ENCODE measurements at regions not wholly inside any gene's neighbourhood (a gene's known extent, or its start where the extent isn't known, plus 50 kb on each side); places are given as distances from the start of the nearest gene placed in this dataset.
"Not testable (repeated sequence)": the region's sequence is repeated elsewhere in the genome, so short reads cannot be mapped to it uniquely, and the experiment has no call there.

GRCh38 chrX:34503119-34503518 is 154.0 kb downstream of the TMEM47 start:
- H3K4me2 ChIP-seq (ENCODE audit: low read length) = no peak overlapping the region
- H3K27me3 ChIP-seq (ENCODE audit: control insufficient read depth, insufficient read depth, low read length) = no peaks in the 10 kb centered on the region
- no peaks in the 10 kb centered on the region for H3K36me3 ChIP-seq (ENCODE audit: insufficient read depth, low read length)
- no peak overlapping the region for H3K9ac ChIP-seq (ENCODE audit: low read depth, low read length)
- no peaks in the 10 kb centered on the region for H3K4me1 ChIP-seq (ENCODE audit: control insufficient read depth, insufficient read depth, low read length)
- H3K9me3 ChIP-seq (replicated peaks; ENCODE audit: low read length) = no peaks in the 10 kb centered on the region
- H3K4me3 ChIP-seq (ENCODE audit: low read length) = no peak overlapping the region

- Histone ChIP-seq H3K36me3 (ENCODE audit: insufficient read depth, low read length) (no peaks in the 10 kb centered on the region), H3K27me3 (ENCODE audit: control insufficient read depth, insufficient read depth, low read length) (no peaks in the 10 kb centered on the region), H3K4me3 (ENCODE audit: low read length) (no peak overlapping the region), H3K4me2 (ENCODE audit: low read length) (no peak overlapping the region), H3K4me1 (ENCODE audit: control insufficient read depth, insufficient read depth, low read length) (no peaks in the 10 kb centered on the region), H3K9me3 (replicated peaks; ENCODE audit: low read length) (no peaks in the 10 kb centered on the region), H3K9ac (ENCODE audit: low read depth, low read length) (no peak overlapping the region)
Measured at GRCh38 chrX:34493086-34493485, 164.0 kb downstream of the TMEM47 start.

GRCh38 chrX:34491126-34491525 is 166.0 kb downstream of the TMEM47 start:
- H3K4me3 ChIP-seq (ENCODE audit: low read length) = no peak overlapping the region
- H3K9me3 ChIP-seq (replicated peaks; ENCODE audit: low read length) = no peaks in the 10 kb centered on the region
- H3K27me3 ChIP-seq (ENCODE audit: control insufficient read depth, insufficient read depth, low read length) = no peaks in the 10 kb centered on the region
- no peak overlapping the region for H3K4me2 ChIP-seq (ENCODE audit: low read length)
- H3K9ac ChIP-seq (ENCODE audit: low read depth, low read length) = no peak overlapping the region
- no peaks in the 10 kb centered on the region for H3K36me3 ChIP-seq (ENCODE audit: insufficient read depth, low read length)
- no peaks in the 10 kb centered on the region for H3K4me1 ChIP-seq (ENCODE audit: control insufficient read depth, insufficient read depth, low read length)

DNA sequence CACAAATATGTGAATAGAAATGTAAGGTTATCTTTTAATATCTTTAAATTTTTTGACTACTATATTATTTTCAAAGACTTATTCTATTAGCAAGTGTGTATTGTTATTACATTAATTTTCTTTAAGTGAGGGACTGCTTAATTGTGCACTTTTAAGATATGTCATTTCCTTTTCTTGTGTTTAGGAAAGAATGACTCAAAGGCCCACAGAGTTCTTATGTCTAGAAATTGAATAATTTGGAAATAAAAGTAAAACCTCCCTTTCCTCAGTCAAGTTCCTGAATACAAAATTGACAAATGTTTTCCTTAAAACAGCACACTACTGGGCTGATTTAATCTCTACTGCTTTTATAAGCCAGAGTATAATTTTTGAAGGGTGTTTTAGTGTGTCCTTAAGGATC is 169.7 kb downstream of the TMEM47 start:
- H3K9ac ChIP-seq (ENCODE audit: low read depth, low read length) = no peak overlapping the region
- no peak overlapping the region for H3K4me3 ChIP-seq (ENCODE audit: low read length)
- no peaks in the 10 kb centered on the region for H3K4me1 ChIP-seq (ENCODE audit: control insufficient read depth, insufficient read depth, low read length)
- H3K27me3 ChIP-seq (ENCODE audit: control insufficient read depth, insufficient read depth, low read length) = no peaks in the 10 kb centered on the region
- H3K36me3 ChIP-seq (ENCODE audit: insufficient read depth, low read length) = no peaks in the 10 kb centered on the region
- H3K4me2 ChIP-seq (ENCODE audit: low read length) = no peak overlapping the region
- no peaks in the 10 kb centered on the region for H3K9me3 ChIP-seq (replicated peaks; ENCODE audit: low read length)

DNA sequence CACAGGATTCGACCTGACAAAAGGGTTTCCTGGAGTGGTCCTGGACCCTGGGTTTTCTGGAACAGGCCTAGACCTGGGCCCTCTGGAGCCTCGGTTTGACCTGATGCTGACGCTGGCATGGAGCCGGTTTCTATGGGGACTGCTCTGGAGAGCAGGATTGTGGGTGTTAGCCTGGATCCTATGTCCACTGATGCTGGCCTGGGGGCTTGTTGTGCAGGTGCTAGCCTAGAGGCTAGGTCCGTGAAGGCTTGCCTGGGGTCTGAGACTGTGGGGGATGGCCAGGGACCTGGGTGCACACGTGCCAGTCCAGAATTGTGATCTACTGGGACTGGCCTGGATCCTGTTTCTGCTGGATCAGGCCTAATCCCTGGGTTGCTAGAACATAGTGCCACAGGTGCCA is 173.1 kb downstream of the TMEM47 start:
- Histone ChIP-seq H3K4me1 (ENCODE audit: control insufficient read depth, insufficient read depth, low read length) (no peaks in the 10 kb centered on the region), H3K4me2 (ENCODE audit: low read length) (no peak overlapping the region), H3K4me3 (ENCODE audit: low read length) (no peak overlapping the region), H3K9me3 (replicated peaks; ENCODE audit: low read length) (no peaks in the 10 kb centered on the region), H3K9ac (ENCODE audit: low read depth, low read length) (no peak overlapping the region), H3K27me3 (ENCODE audit: control insufficient read depth, insufficient read depth, low read length) (no peaks in the 10 kb centered on the region), H3K36me3 (ENCODE audit: insufficient read depth, low read length) (no peaks in the 10 kb centered on the region)

DNA sequence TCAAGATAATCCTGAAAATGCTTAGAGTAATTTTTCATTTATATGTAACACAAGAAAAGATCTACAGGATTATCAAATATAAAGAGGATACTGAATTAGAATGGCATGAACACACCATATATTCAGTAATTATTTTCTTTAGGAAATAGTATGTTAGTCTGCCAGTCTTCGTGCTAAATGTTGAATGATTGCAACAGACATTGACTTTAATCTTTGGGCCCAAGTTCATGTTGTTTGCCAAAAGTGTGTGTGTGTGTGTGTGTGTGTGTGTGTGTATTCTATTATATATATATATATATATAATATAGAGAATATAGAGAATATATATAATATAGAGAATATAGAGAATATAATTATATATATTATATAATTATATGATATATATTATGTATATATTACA is 186.6 kb downstream of the TMEM47 start:
- H3K4me3 ChIP-seq (ENCODE audit: low read length) = no peak overlapping the region
- H3K9me3 ChIP-seq (replicated peaks; ENCODE audit: low read length) = no peaks in the 10 kb centered on the region
- no peak overlapping the region for H3K9ac ChIP-seq (ENCODE audit: low read depth, low read length)
- H3K27me3 ChIP-seq (ENCODE audit: control insufficient read depth, insufficient read depth, low read length) = no peaks in the 10 kb centered on the region
- no peaks in the 10 kb centered on the region for H3K4me1 ChIP-seq (ENCODE audit: control insufficient read depth, insufficient read depth, low read length)
- H3K36me3 ChIP-seq (ENCODE audit: insufficient read depth, low read length) = no peaks in the 10 kb centered on the region
- H3K4me2 ChIP-seq (ENCODE audit: low read length) = no peak overlapping the region

DNA sequence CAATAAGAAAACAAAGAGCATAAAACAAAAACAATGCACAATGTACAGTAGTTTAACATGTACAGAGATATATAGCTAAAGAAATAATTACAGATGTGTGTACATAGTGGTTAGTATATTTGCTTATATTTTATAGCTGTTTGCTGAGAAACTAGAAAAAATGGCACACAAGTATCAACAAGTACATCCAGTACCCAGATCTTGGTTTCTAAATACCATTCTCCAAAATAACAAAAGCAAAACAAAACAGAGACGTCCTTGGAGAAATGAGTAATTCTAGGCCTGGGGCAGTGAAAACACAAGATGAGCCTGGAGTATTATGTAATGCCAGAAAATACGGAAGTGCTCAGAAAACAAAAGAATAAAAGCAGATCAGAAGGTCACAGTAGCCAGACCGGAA is 189.6 kb downstream of the TMEM47 start:
- Histone ChIP-seq H3K4me2 (ENCODE audit: low read length) (no peak overlapping the region), H3K9me3 (replicated peaks; ENCODE audit: low read length) (no peaks in the 10 kb centered on the region), H3K9ac (ENCODE audit: low read depth, low read length) (no peak overlapping the region), H3K36me3 (ENCODE audit: insufficient read depth, low read length) (no peaks in the 10 kb centered on the region), H3K4me3 (ENCODE audit: low read length) (no peak overlapping the region), H3K27me3 (ENCODE audit: control insufficient read depth, insufficient read depth, low read length) (no peaks in the 10 kb centered on the region), H3K4me1 (ENCODE audit: control insufficient read depth, insufficient read depth, low read length) (no peaks in the 10 kb centered on the region)

- H3K4me1 ChIP-seq (ENCODE audit: control insufficient read depth, insufficient read depth, low read length); H3K9me3 ChIP-seq (replicated peaks; ENCODE audit: low read length); H3K36me3 ChIP-seq (ENCODE audit: insufficient read depth, low read length); H3K4me2 ChIP-seq (ENCODE audit: low read length); H3K27me3 ChIP-seq (ENCODE audit: control insufficient read depth, insufficient read depth, low read length); H3K9ac ChIP-seq (ENCODE audit: low read depth, low read length); H3K4me3 ChIP-seq (ENCODE audit: low read length): not testable (repeated sequence)
Measured at GRCh38 chrX:34463220-34463619, 193.9 kb downstream of the TMEM47 start.

DNA sequence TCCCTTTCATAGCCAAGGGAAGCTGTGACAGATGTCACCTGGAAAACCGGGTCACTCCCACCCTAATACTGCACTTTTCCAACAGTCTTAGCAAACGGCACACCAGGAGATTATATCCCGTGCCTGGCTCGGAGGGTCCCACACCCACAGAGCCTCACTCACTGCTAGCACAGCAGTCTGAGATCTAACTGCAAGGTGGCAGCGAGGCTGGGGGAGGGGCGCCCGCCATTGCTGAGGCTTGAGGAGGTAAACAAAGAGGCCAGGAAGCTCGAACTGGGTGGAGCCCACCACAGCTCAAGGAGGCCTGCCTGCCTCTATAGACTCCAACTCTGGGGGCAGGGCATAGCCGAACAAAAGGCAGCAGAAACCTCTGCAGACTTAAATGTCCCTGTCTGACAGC is 199.2 kb downstream of the TMEM47 start:
- H3K4me3 ChIP-seq (ENCODE audit: low read length); H3K4me1 ChIP-seq (ENCODE audit: control insufficient read depth, insufficient read depth, low read length); H3K27me3 ChIP-seq (ENCODE audit: control insufficient read depth, insufficient read depth, low read length); H3K36me3 ChIP-seq (ENCODE audit: insufficient read depth, low read length); H3K9ac ChIP-seq (ENCODE audit: low read depth, low read length); H3K4me2 ChIP-seq (ENCODE audit: low read length); H3K9me3 ChIP-seq (replicated peaks; ENCODE audit: low read length): not testable (repeated sequence)

GRCh38 chrX:34437586-34437985 is 219.5 kb downstream of the TMEM47 start:
- no peaks in the 10 kb centered on the region for H3K36me3 ChIP-seq (ENCODE audit: insufficient read depth, low read length)
- no peak overlapping the region for H3K9ac ChIP-seq (ENCODE audit: low read depth, low read length)
- H3K4me1 ChIP-seq (ENCODE audit: control insufficient read depth, insufficient read depth, low read length) = no peaks in the 10 kb centered on the region
- H3K4me3 ChIP-seq (ENCODE audit: low read length) = no peak overlapping the region
- no peak overlapping the region for H3K4me2 ChIP-seq (ENCODE audit: low read length)
- H3K9me3 ChIP-seq (replicated peaks; ENCODE audit: low read length) = no peaks in the 10 kb centered on the region
- no peaks in the 10 kb centered on the region for H3K27me3 ChIP-seq (ENCODE audit: control insufficient read depth, insufficient read depth, low read length)

GRCh38 chrX:34426334-34426733 is 230.8 kb downstream of the TMEM47 start:
- Histone ChIP-seq H3K4me2 (ENCODE audit: low read length) (no peak overlapping the region), H3K36me3 (ENCODE audit: insufficient read depth, low read length) (no peaks in the 10 kb centered on the region), H3K9me3 (replicated peaks; ENCODE audit: low read length) (no peaks in the 10 kb centered on the region), H3K9ac (ENCODE audit: low read depth, low read length) (no peak overlapping the region), H3K27me3 (ENCODE audit: control insufficient read depth, insufficient read depth, low read length) (no peaks in the 10 kb centered on the region), H3K4me1 (ENCODE audit: control insufficient read depth, insufficient read depth, low read length) (no peaks in the 10 kb centered on the region), H3K4me3 (ENCODE audit: low read length) (no peak overlapping the region)

DNA sequence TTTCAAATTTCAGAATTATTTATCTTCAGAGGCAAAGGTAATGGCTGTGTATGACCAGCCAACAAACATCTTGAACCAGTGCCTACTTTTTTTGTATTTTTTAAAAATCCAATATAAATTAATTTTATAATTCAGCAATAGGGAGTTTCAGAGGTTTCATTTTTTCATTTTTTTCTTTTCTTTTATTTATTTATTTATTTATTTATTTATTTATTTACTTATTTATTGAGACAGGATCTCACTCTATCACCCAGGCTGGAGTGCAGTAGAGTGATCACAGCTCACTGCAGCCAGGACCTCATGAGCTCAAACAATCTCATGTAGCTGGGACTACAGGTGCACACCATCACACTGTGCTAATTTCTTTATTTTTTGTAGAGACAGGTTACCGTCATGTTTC is 250.5 kb downstream of the TMEM47 start:
- H3K9ac ChIP-seq (ENCODE audit: low read depth, low read length) = no peak overlapping the region
- no peak overlapping the region for H3K4me3 ChIP-seq (ENCODE audit: low read length)
- H3K9me3 ChIP-seq (replicated peaks; ENCODE audit: low read length) = no peaks in the 10 kb centered on the region
- H3K4me2 ChIP-seq (ENCODE audit: low read length) = no peak overlapping the region
- H3K36me3 ChIP-seq (ENCODE audit: insufficient read depth, low read length) = no peaks in the 10 kb centered on the region
- H3K4me1 ChIP-seq (ENCODE audit: control insufficient read depth, insufficient read depth, low read length) = no peaks in the 10 kb centered on the region
- no peaks in the 10 kb centered on the region for H3K27me3 ChIP-seq (ENCODE audit: control insufficient read depth, insufficient read depth, low read length)

All from skeletal muscle satellite cell (primary cell).